ENCODE measurements at regions not wholly inside any gene's neighbourhood (a gene's known extent, or its start where the extent isn't known, plus 50 kb on each side); places are given as distances from the start of the nearest gene placed in this dataset.
A peak's percentile ranks its signal among the peaks of the same experiment; 100 is the strongest.

GRCh38 chr5:121263456-121263855, 588.2 kb upstream of the FTMT start:
- H3K4me3 ChIP-seq (ENCODE audit: low read depth, low read length): no peak overlapping the region
- TF ChIP-seq CTCF (IDR thresholded peaks at IDR 0.05; ENCODE audit: low read depth, low read length): no peak

GRCh38 chr5:121264605-121265004, 587.1 kb upstream of the FTMT start:
- no peak for TF ChIP-seq CTCF (IDR thresholded peaks at IDR 0.05; ENCODE audit: low read depth, low read length)
- H3K4me3 ChIP-seq (ENCODE audit: low read depth, low read length): no peak overlapping the region

- no peak overlapping the region for H3K4me3 ChIP-seq (ENCODE audit: low read depth, low read length)
- TF ChIP-seq CTCF (IDR thresholded peaks at IDR 0.05; ENCODE audit: low read depth, low read length): no peak
Measured at GRCh38 chr5:121271546-121271945, 580.1 kb upstream of the FTMT start.

- no peak for TF ChIP-seq CTCF (IDR thresholded peaks at IDR 0.05; ENCODE audit: low read depth, low read length)
- H3K4me3 ChIP-seq (ENCODE audit: low read depth, low read length): 0 out of 2 replicates have a peak overlapping the region, but pooled peaks have one; percentile 5
Measured at GRCh38 chr5:121273833-121274433, 577.7 kb upstream of the FTMT start.

- no peak for TF ChIP-seq CTCF (IDR thresholded peaks at IDR 0.05; ENCODE audit: low read depth, low read length)
- H3K4me3 ChIP-seq (ENCODE audit: low read depth, low read length): no peak overlapping the region
Measured at GRCh38 chr5:121279801-121280200, 571.9 kb upstream of the FTMT start.

- H3K4me3 ChIP-seq (ENCODE audit: low read depth, low read length): no peak overlapping the region
- no peak for TF ChIP-seq CTCF (IDR thresholded peaks at IDR 0.05; ENCODE audit: low read depth, low read length)
Measured at GRCh38 chr5:121285801-121286521, 565.7 kb upstream of the FTMT start.

GRCh38 chr5:121288781-121289180, 562.9 kb upstream of the FTMT start:
- no peak for TF ChIP-seq CTCF (IDR thresholded peaks at IDR 0.05; ENCODE audit: low read depth, low read length)
- no peak overlapping the region for H3K4me3 ChIP-seq (ENCODE audit: low read depth, low read length)

Data from WI38 (cell line).